Ecto neural progenitor cell (in vitro differentiated cells): ENCODE measurements at regions not wholly inside any gene's neighbourhood (a gene's known extent, or its start where the extent isn't known, plus 50 kb on each side); places are given as distances from the start of the nearest gene placed in this dataset.

ENCODE experiments used
- DNase-seq: peaks from one replicate; pipeline ENCODE4 v3.0.0-alpha.2; 2018; ENCODE audit warnings: low spot score

DNA sequence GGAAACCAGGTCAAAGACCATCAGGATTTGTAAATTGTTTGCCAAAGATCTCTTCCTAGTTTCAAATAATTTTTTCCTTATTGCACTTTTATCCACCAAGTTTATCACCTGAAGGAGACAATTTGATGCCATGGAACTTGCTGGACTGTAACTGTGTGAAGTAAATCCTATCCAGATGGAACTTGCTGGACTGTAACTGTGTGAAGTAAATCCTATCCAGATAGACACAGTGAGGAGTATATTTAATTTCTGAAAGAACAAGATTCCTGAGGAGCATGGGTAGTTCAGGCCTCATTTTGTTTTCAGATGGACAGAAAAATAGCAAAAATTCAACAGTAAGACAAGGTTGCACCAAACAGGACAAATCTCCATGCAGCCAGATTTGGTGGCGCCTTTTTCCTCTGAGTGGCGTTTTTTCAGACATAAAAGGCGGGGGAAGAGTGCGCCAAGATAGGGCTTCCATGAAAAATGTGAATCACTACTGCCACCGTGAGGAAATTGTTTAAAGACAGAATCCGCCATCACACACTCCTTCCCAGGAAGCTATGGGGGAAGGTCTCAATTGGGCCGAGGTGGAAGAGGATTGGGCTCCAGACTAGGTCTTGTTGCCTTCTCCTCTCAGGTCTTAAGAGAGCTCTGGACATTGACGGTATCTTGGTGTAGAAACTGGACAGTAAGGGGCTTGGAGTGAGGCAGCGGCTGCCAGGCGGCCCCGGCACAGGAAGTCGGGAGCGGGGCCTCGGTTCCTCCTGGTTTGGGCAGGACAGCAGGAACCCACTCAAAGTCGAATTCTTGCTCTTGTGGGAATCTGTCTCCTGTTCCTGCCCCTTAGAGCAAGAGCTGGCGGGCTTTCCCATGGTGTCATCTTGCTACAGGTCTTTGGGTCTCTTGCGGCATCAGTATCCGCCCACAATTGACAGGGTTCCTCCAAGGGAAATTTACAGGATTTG lies 234.7 kb downstream of the OR13H1 start:
- no peak for DNase-seq

DNA sequence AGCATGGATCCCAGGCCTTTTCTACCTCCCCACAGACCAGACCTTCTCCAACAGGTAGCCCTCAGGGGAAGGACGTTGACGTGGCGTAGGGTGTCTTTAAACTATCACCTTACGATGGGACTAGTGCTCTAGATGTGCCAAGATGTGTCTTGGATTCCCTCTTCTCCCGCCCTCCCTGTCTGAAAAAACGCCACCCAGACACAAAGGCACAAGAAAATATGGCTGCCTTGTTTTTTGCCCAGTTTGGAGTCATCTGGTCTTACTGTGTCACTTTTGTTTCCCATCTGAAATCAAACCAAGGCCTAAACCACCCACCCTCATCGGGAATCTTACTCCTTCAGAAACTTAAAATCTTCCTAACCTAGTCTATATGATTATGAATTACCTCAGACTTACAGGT lies 235.4 kb downstream of the OR13H1 start:
- no peak for DNase-seq

GRCh38 chrX:131779741-131780140 lies 235.9 kb downstream of the OR13H1 start:
- DNase-seq = no peak

GRCh38 chrX:131782646-131783045 lies 238.8 kb downstream of the OR13H1 start:
- no peak for DNase-seq

DNA sequence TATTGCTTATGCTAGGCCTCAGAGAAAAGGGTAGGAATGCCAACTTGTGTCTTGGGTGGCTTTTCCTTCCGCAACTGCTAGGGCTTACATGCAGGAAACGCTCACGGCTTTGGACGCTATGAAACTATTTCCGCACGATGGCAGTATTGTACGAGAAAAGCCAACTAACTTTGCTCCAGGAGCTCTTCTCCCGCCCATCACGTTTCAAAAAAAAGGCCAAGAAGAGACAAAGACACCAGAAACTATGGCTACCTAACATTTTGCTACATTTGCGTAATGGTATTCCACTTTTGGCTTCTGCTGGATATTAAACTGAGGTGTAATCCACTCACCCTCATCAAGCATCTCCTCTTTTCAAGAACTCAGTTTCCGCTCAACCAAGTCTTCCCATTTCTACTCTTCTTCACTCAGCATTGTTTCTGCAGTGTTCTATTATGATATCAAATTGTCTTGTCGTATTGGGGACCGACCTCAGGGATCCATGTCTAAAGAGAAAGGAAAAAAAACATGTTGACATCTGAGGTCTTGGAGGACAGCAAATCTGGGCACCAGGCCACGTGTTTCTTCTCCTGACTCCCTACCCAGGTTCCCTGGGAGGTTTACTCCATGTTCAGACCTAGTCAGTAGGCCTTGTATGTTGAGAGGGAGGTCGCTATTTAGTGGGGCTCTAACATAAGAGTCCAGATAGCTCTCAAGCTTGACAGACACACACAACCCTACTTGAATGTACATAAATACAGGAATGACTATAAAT lies 239.4 kb upstream of the STK26 start:
- DNase-seq = no peak

DNA sequence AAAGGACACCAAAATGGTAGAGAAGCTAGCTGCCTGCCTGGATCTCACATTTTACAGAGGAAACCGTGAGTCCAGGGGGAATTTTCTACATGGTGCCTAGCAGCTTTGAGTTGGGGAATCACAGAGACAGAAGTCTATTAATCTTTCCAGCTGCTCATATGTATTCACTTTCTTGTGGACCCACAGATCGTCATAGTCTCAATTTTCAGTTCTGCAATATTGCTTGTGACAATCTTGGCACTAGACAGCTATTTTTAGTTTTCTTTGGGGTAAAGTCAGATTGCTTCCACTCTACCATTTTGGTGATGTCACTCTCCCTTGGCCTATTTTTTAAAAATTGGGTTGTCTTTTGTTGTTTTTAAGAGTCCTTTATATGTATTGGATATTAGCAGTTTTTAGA lies 233.4 kb upstream of the STK26 start:
- DNase-seq = no peak

DNA sequence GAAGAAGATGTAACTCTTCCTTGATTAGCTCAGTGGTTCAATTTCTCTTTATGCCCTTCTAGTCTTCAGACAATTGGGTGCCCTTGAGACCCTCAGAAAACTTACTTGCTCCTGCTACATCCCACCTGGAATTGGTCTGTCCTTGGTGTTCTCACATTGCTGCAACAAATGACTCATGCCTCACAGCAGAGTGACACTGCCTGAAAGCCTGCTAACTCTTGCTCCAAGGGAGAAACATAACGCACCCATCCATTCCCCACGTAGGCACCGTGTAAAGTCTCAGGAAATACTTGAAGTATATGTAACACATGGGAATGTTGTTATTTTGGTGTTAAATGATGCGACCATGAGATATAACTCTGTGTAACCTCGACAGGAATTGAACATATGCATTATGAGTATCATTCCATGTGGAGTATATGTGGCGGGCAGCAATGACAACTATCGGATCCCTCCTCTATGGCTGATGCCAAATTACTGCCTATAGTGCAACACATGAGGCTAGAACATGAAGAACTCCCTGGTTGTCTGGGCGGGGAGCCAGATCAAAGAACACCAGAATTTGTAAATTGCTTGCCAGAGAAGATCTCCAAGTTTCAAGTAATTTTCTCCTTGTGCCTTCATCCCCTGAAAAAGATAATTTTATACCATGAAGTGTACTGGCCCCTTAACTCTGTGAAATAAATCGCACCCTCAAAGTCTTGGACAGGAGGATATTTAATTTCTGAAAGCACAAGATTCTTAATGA lies 231.3 kb upstream of the STK26 start:
- no peak for DNase-seq

DNA sequence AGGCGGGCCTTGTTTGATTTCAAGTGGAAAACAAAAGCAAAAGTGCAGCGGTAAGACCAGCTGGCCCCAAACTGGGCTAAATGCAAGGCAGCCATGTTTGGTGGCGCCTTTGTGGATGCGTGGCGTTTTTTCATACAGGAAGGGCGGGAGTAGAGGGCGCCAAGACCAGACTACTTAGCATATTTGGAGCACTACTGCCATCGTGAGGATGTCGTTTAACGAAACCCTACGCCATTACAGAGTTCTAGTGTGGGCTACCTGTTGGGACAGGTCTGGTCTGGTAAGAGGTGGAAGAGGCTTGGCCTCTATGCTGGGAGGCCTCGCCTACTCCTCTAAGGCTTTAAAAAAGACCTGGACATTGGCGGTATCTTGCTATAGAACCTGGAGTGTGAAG lies 230.7 kb upstream of the STK26 start:
- no peak for DNase-seq

DNA sequence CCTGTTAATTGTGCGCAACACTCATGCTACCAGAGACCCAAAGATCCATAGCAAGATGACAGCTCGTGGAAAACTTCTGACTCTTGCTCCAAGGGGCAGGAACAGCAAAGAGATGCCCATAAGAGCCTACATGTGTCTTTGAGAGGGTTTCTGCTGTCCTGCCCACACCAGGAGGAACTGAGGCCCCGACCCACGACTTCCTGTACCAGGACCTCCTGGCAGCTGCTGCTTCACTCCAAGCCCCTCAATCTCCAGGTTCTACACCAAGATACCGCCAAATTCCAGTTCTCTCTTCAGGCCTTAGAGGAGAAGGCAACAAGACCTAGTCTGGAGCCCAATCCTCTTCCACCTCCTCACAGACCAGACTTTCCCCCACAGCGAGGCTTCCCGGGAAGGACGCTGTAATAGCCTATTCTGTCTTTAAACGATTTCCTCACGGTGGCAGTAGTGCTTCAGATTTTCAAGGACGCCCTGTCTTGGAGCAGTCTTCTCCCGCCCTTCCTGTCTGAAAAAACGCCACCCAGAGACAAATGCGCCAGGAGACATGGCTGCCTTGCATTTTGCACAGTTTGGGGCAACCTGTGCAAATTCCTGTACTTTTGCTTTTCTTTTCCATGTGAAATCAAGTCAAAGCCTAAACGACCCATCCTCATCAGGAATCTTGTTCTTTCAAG lies 230.2 kb upstream of the STK26 start:
- DNase-seq = no peak

- no peak for DNase-seq
These were observed 227.5 kb upstream of the STK26 start for GRCh38 chrX:131795442-131796229.

DNA sequence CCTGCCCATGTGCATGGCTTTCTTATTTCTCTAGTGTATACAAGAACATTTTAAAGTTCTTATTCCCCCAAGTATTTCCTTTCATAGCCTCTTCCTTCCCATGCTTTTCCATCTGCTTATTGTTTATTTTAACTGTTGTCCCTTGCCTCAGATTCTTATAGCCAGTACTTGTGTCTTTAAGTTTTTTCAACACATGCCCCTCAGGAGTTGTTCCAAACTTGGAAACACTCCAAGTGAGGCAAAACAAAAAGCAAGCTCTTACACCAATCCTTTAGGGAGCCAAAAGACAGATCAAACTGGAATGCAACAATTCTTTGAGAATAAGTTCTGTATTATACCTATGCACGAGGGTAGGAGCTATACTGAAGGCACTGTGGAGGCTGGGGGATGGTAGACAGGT lies 222.0 kb upstream of the STK26 start:
- no peak for DNase-seq

DNA sequence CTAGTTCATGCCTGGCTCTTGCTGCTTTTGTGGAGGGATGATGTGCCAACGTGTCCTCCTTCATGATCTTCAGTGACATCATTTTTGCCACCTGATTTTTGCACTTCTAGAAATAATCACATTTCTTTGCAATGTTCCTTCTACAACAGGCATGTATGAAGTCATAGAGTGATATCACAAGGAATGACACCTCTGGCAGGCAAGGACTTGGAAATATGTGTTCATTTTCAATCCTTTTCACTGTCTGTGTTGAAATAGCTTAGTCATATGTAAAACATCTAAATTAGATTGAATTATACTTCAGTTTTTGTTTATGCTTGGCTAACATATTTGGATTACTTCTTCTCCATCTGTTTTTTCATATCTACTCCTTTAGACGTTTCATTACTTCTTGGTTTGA lies 221.2 kb upstream of the STK26 start:
- no peak for DNase-seq

DNA sequence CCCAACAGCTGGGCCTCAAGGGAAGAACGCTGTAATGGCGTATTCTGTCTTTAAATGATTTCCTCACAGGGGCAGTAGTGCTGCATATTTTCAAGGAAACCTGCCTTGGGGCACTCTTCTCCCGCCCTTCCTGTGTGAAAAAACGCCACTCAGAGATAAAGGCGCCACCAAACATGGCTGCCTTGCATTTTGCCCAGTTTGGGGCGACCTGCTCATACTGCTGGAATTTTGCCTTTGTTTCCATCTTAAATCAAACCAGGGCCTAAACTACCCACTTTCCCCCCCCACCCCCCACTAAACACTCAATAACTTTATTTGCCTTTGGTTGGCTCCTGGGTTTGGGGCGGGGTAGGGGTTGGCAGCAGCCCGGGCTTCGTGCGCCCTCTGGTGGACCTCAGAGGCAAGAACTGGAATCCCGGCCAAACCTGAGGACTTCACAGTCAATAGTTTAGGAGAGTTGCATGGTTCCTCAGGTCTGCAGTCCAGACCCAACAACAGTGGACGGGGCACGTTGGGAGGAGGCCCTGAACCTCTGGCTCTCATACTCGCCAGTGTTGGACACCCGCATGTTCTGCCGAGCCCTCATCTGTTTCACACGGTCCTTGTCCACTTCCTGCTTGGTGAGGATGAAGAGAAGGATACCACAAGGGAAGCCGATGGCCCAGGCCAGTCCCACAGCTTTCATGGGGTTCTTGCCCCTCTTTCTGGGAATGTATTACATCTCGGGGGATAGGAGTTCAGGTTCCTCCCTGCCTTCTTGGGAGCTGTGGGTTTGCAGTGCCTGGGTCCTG lies 220.1 kb upstream of the STK26 start:
- DNase-seq = no peak

GRCh38 chrX:131812847-131813825 lies 210.0 kb upstream of the STK26 start:
- DNase-seq = no peak

GRCh38 chrX:131816551-131817136 lies 206.5 kb upstream of the STK26 start:
- DNase-seq = no peak

- no peak for DNase-seq
These were observed 204.7 kb upstream of the STK26 start for GRCh38 chrX:131818297-131818936.

GRCh38 chrX:131821945-131822622 lies 201.0 kb upstream of the STK26 start:
- DNase-seq = no peak

GRCh38 chrX:131826572-131826971 lies 196.5 kb upstream of the STK26 start:
- no peak for DNase-seq
